PFSK-1 (cell line): ENCODE measurements at regions not wholly inside any gene's neighbourhood (a gene's known extent, or its start where the extent isn't known, plus 50 kb on each side); places are given as distances from the start of the nearest gene placed in this dataset.

Experiments used
- FOXP2 ChIP-seq: optimal IDR thresholded peaks from 2 replicates; pipeline ENCODE3; 2011; ENCODE audit warnings: borderline replicate concordance, control low read depth, inconsistent platforms; ENCODE audit not compliant: insufficient read depth; ENCODE audit errors: extremely low read length, extremely low read depth
- POLR2AphosphoS5 ChIP-seq: IDR thresholded peaks from 2 replicates; pipeline ENCODE4 v1.6.1; 2012; ENCODE audit warnings: low read depth, mild to moderate bottlenecking, control low read depth, low read length, moderate library complexity
- SIN3A ChIP-seq: IDR thresholded peaks from 2 replicates; pipeline ENCODE4 v1.6.1; 2012; ENCODE audit warnings: mild to moderate bottlenecking, low read length, moderate library complexity, borderline replicate concordance; ENCODE audit not compliant: insufficient read depth
- TAF1 ChIP-seq: IDR thresholded peaks from 2 replicates; pipeline ENCODE4 v1.6.1; 2012; ENCODE audit warnings: low read length, control low read depth, borderline replicate concordance; ENCODE audit not compliant: insufficient read depth
- TF ChIP-seq, protein P1 (sequence below), 2 experiments: IDR thresholded peaks; 2 replicates each; pipeline versions ENCODE4 v1.6.1 to v1.8.0; 2011 to 2012; ENCODE audit warnings: low read depth in 2 of 2, low read length in 2 of 2, control low read depth in 1 of 2, inconsistent platforms in 1 of 2, mild to moderate bottlenecking in 1 of 2, moderate library complexity in 1 of 2; ENCODE audit not compliant: insufficient read depth in 1 of 2

DNA sequence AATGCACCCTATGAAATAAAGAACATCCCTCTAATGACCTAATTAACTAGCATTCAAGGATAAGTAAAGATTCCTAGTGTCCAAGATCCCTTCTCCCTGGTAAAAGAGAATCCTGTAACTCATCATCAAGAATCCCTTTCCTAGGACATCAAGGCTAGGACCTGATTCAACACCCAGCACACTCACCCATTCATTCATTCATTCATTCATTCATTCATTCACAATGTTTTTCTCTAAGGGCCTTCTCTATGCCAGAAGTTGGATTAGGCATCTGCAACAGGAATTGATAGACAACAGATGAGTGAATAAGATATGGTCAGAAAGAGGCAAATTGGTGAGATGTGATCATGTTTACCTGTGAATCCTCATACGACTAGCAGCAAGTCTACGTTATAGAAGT lies 126.8 kb downstream of the OSR1 start:
- no peak for TF ChIP-seq TAF1
- no peak for TF ChIP-seq POLR2AphosphoS5
- no peak for TF ChIP-seq SIN3A
- TF ChIP-seq, protein P1, sequence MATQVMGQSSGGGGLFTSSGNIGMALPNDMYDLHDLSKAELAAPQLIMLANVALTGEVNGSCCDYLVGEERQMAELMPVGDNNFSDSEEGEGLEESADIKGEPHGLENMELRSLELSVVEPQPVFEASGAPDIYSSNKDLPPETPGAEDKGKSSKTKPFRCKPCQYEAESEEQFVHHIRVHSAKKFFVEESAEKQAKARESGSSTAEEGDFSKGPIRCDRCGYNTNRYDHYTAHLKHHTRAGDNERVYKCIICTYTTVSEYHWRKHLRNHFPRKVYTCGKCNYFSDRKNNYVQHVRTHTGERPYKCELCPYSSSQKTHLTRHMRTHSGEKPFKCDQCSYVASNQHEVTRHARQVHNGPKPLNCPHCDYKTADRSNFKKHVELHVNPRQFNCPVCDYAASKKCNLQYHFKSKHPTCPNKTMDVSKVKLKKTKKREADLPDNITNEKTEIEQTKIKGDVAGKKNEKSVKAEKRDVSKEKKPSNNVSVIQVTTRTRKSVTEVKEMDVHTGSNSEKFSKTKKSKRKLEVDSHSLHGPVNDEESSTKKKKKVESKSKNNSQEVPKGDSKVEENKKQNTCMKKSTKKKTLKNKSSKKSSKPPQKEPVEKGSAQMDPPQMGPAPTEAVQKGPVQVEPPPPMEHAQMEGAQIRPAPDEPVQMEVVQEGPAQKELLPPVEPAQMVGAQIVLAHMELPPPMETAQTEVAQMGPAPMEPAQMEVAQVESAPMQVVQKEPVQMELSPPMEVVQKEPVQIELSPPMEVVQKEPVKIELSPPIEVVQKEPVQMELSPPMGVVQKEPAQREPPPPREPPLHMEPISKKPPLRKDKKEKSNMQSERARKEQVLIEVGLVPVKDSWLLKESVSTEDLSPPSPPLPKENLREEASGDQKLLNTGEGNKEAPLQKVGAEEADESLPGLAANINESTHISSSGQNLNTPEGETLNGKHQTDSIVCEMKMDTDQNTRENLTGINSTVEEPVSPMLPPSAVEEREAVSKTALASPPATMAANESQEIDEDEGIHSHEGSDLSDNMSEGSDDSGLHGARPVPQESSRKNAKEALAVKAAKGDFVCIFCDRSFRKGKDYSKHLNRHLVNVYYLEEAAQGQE (IDR thresholded peaks at IDR 0.05; ENCODE audit: insufficient read depth in 1 of 2, low read depth in 2 of 2, low read length in 2 of 2): no peak
- no peak for TF ChIP-seq FOXP2
